ENCODE measurements at regions not wholly inside any gene's neighbourhood (a gene's known extent, or its start where the extent isn't known, plus 50 kb on each side); places are given as distances from the start of the nearest gene placed in this dataset.
"Not testable (repeated sequence)": the region's sequence is repeated elsewhere in the genome, so short reads cannot be mapped to it uniquely, and the experiment has no call there.

DNA sequence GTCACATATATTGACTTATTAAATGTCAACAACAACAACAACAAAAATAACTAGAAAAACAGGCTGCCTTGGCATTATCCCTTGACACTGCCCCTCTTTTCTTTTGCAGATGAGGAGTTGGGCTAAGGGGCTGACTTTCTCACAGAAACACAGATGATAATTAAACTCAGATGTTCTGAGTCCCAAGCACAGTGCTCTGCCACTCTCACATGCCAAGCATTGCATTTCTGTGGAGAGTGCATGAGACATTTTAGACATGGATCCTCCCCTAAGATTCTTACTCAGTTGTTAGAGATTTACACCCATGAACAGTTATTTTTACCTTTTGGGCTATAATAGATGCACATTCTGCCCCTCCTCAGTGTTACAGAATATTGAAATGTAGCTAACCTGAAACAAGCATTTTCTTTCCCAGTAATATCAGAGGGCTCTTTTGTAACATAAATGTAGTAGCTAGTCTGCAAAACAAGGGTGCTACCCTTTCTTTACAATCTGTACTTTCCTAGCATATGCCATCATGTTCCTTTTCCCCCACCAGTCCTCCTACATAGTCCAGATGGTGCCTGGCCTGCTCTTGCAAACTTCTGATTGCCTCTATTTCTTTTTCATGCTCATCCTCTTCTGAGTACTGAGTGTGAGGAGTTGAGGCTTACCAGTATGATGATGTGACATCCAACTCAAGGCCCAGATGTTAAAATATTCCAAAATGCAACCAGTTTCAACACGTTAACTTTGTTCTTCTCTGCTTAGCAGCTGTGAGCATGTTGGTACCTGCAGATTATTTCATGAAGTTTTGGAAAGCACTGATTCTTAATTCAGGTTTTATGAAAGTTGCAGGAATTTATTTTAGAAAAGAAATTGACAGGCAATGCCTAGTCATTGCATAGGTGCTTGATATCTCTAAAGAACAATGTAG, 125.0 kb upstream of the ATP2B1 start:
- DNase-seq = no peak

DNA sequence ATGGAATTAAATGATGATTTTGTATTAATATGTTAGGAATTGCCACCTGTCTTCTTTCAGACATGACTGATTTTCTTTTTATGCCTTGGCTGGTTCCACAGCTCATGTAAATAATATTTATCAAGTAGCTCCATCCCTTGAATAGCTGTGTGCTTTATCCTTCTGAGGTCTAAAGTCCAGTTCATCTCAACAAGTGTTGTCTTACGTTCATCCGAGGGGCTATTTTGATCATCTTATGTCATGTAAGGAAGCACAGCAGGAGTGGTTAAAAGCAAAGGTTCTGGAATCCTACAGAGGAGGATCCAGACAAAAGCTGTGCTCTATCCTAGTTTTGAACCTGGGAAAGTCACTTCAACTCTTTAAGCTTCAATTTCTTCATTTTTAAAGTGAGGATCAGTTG, 123.7 kb upstream of the ATP2B1 start:
- no peak for DNase-seq

DNA sequence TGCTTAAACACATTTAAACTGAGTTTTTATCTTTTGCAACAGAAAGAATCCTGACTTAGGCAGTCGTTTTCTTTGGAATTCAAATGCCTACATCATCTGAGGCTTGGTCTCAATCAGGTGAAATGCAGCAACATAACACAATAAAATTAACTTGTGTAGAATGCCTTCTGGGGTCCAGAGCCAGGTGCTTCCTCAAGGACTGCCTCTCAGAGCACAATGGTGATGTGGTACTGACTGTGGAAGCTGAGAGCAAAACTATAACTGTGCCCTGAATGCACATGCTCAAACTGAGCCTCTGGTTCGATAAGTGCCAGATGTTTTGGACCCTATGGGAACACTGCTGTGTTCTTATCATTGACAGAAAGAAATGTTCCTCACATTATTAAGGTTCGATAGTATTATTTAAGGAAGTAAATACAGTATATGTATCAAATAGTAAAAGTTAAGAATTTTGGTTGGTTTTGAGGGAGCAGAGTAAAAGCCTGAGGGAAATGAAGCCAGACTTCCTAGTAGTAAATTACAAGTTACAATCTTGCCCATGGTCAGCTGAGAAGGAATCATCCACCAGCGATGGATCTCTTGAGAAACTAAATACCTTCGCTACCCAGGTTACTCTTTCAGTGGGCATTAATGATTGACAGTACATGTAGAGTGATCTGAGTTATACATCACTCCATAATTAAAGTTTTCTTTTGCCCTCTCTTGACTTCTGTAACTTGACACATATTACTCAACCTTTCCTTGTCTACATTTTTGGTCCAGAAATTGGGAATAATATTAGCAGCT, 122.9 kb upstream of the ATP2B1 start:
- no peak for DNase-seq

DNA sequence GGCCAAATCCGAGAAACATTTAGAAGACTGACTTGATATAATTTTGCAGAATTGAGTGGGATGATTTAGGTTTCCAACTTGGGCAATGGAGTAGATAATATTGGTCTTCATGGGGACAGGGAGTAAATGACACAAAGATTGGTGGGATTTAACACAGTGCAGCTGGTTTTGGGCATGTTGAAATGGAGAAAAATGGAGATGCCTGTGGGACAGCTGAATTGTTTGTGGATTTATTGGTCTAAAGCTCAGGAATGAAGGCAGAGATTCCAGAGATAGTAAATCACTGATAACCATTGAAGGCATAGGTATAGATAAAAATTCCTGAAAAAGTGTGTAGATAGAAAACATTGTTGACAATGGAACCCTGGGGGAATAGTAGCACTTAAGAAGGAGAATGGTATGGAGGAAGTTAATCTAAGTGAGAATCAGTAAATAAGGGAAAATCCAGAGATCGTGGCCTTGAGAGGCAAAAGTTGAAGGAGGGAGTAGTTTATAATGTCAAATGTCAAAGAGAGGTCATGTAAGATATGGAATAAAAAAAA, 120.9 kb upstream of the ATP2B1 start:
- no peak for DNase-seq

DNA sequence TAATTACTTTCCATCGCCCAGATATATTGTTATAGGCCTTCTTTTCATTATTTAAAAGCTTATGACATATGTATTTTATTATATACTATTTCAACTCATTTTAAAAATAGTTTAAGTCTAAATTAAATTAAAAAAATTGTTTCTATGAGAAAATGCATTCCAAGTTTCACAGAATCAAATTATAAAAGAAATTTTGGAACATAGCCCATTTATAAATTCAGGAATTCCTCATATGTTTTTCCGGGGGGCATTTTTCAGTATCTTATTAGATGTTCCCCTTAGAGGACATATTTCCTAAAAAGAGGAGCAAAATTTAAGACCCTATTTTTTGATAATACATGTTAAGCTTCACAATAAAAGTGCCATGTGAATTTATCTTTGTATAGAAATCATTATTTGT, 119.9 kb upstream of the ATP2B1 start:
- no peak for DNase-seq

DNA sequence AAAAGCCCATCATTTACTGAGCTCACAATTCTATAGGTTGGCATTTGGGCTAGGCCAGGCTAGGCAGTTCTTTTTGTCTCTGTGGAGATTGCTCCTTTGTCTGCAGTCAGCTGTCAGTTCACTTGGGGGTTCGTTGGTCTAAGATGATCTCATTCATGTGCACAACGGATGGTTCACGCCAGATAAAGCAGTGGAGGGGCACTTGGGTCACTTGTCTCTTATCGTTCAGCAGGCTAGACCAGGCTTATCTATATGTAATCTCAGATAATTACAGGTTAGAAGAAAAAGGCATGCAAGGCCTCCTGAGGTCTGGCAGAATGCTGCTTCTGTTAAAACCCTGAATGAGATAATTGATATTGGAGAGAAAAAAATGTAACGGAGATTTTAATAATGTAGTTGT, 119.0 kb upstream of the ATP2B1 start:
- no peak for DNase-seq

DNA sequence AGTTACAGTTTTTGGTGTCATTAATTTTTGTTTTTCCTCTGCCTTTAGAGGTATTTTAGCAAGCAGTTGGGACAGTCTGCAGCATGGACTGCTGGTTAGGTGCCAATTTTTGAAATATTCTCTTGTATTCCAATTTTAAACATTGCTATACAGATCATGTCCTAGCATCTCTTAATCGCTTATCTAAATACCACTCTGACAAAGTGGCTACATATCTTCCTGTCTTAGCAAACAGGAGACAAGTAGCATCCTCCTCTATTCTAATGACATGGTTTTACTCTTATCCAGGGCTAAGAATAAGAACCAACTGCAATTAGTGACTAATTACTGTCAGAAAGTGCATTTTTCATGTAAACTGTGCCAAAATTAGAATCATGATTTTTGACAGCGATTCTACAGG, 117.8 kb upstream of the ATP2B1 start:
- DNase-seq = no peak

DNA sequence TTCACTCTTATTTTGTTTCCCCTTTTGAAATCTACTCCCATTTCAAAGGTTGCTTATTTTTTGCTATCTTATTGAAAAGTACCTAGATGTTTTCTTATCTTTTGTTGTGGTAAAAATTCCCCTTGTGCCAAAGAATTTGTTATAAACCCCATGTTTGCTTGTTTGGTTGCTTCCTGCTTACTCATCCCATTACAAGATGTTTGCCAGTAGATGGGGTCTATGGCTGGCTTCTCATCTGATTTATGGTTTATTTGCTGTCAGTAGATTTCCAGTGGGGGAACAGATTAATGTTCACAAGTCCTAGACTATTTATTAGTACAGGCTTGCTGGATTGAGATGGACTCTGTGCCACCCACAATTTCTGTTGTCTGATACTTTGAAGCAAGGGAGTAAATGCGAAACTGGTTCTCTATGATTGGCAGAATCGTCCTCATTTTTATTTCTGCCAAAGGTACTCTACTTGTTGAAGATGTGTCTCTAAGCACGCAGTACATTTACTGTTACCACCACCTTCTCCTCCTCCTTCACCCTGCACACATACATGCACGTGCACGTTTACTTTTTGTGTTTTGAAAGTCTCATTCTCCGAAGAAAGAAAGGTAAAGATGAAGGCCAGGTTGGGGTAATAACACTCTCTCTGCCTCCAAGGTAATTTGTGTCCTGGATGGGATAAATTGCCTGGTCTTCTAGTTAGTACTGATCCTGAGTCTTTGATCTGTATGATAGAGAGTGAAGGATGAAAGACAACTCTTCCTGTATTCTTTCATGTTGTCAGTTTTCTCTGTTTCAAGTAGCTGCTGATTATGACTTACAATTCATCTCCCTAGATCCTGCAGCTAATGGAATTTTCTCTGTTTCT, 117.2 kb upstream of the ATP2B1 start:
- peak; percentile 35 for DNase-seq

DNA sequence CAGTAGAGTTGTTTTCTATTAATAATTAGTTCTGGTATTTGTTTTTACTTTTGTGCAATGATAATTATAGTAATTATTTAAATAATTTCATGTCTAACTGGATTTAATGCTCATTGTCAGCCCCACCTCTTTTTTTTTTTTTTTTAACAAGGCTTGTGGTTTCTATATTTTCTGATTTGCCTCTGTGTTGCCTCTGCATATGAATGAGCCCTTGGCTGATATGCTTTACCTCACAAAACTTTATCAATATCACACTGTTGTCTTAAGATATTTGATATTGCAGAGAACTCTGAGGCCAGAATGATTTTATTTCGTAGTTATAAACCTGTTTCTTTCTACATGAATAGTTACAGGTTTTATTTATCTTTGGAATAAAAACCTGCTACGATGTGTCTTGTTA, 116.2 kb upstream of the ATP2B1 start:
- DNase-seq = no peak

DNA sequence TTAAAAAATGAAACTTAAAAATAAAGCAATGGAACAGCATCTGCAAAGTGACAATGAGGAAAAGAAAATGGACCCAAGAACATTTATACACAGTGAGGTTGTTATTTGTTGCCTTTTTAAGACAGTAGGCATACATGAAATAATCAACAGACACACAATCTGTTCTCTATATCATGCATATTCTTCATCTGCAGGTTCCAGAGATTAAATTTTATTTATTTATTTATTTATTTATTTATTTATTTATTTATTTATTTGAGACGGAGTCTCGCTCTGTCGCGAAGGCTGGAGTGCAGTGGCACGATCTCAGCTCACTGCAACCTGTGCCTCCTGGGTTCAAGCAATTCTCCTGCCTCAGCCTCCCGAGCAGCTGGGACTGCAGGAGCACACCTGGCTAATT, 114.4 kb upstream of the ATP2B1 start:
- not testable (repeated sequence) for DNase-seq

DNA sequence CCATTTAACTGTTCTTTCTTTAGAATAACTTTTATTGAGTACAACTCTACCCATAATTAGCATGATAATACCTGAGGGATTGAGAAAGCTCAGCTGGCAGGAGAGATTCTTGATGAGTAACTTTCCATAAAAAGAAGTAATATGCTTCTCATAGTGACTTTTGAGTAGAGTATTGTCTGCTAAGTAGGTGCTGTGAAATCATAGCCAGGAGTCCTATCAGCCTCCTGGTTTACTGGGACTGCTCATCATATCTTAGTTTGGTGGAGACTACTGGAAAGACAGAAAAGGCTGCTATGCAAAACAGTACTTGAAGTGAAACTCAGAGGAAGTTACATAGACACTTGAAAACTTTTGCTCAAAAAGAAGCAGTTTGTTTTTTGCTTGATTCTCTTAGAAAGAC, 113.3 kb upstream of the ATP2B1 start:
- DNase-seq = no peak

DNA sequence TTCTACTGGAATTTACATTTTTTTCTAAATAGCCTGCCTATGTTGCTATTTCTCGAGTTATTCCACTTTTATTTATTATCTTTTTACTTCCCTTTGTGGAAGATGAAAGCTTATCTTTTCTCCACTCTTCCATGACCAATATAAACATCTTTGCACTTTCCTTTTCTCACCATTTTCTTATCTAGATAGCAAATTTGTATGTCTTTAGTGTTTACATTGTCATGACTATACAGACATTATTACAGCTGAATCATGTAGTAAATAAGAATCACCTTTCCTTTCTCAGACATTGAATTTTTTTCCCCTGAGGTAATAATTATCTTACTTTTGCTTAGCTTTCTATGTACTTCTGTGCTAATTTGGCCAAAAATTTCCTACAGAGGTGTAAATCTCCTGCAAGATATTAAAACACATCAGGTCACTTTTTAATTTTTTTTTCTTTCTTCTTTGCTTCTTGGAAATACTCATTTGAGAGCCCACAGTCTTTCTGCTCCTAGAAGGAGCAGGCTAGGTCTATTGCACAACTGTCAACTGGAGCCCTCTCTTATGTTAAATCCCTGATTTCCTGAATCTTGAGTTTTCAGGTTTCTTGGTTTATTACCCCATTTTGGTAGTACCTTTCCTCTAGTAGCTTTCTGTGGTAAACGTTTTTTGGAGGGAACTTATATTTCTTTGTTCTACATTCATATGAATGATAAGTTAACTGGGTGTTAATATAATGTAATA, 109.0 kb upstream of the ATP2B1 start:
- DNase-seq = no peak

DNA sequence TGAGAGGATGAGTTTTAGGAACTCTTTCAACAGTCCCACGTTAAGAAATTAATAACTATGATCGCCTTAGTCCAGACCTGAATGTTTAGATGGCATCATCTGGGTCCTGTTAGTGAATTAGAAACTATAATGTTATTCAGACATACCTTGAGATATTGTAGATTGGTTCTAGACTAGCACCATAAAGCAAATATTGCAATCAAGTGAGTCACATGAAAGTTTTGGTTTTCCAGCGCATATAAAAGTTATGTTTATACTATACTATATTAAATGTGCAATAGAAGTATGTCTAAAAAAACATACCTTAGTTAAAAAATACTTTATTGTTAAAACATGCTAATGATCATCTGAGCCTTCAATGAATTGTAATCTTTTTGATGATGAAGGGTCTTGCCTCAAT, 106.6 kb upstream of the ATP2B1 start:
- no peak for DNase-seq

DNA sequence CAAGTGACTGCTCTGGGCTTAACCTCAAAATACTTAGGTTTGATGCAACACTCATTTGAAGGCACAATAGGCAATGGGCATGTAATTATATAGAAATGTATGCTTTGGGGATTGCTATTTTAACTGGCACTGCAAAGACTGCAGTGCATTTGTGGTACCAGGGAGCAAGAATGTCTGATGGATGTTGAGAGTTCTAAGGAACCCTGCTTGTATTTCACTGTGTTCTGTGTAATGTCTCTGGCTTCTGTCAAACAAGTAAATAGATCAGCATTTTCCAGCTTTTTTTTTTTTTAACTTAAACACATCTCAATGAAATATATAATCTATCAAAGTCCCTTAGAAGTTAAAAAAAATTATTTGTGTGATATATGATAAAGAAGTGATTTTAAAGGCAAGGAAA, 94.8 kb upstream of the ATP2B1 start:
- no peak for DNase-seq

DNA sequence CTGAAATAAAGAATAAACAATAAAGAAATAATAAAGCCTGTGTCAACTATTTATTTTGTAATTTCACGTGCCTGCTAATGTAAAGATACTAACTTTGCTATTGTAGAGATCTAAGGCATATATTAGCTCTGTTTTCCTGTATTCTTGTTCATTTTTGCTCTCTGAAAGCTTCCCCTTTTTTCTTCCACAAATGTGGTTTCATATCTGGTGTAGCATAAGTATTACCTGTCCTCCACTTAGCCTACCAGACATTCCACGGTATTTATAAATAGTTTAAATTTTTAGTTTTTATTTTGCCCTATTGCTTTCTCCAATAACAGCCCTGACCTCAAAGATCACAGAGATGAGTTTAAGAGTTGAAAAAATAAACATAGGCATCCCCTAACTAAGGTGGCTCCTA, 92.6 kb upstream of the ATP2B1 start:
- no peak for DNase-seq

DNA sequence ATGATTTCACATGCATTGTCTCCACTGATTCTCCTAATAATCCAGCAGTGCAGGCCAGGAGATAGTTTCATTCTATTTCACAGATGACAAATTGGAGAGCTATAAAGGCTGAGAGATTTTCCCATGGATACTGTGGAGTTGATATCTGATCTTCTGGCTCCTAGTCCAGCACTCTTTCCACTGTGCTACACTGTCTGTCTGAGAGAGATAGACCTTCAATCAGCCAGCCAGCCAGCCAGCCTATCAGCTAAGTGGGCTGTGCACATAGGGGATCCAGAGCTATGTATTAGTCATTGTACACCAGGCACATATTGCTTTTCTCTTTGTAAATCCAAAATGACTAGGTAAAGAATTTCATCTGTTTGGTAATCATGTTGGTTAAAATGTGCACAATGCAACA, 91.8 kb upstream of the ATP2B1 start:
- DNase-seq = no peak

DNA sequence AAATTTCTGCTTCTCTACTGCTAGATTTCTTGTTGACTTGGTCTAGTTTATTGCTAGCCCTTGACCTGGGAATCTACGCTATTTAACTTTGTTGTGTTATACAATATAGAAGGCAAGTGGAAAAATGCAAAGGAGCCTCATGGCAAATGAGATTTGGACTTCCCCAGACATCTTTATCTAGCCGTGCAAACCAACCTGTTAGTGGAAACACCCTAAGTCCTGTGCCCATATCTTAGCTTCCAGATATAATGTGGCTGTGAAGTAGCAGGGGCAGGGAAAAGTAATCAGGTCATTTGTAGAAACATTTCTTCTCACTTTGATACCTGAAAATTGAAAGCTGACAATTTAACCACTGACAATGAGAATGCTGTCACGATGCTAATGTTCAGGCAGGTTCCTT, 90.7 kb upstream of the ATP2B1 start:
- no peak for DNase-seq

DNA sequence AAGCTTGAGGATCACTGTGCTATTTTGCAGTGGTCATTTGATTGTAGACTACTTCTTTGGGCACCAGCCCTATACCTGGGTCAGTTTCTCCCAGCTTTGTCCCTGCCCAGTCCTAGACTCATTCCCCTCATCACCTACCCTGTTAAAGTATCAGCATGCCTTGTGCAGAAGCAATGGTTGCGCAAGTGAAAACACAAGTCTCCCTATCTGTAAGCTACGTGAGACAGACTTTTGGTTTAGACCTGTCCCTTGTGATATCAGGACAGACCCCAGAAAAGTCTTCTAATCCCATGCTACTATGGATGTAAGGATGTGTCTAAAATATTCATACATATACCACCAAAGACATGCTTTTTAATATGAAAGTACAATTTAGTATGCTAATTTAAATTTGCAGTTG, 88.8 kb upstream of the ATP2B1 start:
- DNase-seq = no peak

DNA sequence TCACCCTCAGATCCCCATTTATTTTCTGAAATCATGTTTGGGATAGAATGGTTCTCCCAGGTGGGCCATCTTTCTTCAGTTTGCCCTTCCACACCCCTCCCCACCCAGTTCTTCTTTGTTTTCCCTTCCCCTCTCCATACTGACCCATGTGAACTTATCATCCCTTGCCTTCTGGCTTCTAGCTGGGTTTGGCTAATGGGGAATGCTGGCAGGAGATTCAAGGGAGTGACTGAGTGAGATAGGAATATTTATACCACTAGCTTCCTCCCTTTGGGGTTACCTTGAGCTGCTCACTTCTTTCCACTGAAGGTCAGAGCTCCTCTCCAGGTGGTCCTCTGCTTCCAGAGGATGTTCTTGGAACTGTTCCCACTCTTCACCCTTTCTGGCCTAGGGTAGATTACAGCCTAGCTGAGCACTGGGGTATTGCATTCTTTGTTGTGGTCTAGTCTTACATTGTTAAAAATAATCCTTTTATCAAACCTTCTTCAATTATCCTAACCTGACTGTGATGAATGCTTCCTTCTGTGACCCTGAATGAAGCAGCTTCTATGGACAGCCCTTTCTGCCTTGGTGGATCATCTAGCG, 88.3 kb upstream of the ATP2B1 start:
- DNase-seq = no peak

DNA sequence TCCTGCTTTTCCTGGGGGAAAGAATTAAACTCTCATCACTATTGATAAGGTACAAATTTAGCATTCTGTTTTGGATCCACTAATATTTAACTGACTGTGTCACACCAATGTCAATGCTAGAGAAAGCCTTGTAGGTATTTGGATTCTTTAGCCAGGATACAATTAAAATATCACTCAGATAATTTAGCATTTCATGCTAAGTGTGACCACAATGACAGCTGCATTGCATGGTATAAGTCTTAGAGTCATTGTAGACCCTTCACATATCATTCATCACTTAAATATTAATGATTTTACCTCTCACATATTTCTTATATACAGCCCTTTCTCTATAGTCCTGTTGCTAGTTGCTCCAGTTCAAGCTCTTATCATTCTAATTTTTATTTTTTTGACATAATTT, 85.3 kb upstream of the ATP2B1 start:
- DNase-seq = no peak

DNA sequence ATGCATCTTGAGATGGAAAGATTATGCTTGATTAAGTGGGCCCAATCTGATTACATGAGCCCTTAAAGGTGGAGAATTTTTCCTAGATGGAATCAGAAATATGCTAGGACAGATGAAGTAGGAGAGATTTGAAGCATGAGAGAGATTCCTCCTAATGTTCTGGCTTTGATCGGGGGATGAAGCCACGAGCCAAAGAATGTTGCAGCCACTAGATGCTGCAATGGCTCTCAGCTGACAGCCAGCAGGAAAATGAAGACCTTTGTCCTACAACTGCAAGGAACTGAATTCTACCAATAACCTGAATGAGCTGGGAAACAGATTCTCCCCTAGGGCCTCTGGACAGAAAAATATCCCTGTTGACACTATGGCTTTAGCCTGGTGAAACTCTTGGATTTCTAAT, 82.6 kb upstream of the ATP2B1 start:
- DNase-seq = no peak

DNA sequence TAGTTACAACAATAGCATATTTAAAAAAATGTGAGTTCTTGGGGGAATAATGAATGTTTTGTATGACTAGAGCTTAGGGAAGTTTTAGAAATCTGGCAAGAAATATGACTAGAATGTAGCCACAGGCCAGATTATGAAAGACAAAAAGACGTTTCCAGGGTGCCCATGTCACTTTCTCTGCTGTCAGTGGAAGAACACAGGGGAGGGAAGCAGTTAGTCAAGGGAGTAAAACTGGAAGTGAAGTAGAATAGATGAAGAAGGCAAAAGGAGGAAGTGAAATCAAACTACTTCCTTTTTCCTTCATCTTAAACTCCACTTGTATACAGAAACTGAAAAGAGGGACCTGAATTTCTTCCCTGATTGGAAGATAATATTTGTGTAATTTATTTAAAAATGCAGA, 81.2 kb upstream of the ATP2B1 start:
- no peak for DNase-seq

Measured in activated CD4-positive, alpha-beta T cell treated with anti-CD3 and anti-CD28 coated beads, Interleukin-10, Interleukin-2, amounts not matched to agents 100 ng/mL and 50 ng/mL, durations not matched to agents 16 hours and 8 hours (primary cell).